ENCODE measurements at regions not wholly inside any gene's neighbourhood (a gene's known extent, or its start where the extent isn't known, plus 50 kb on each side); places are given as distances from the start of the nearest gene placed in this dataset.
A peak's percentile ranks its signal among the peaks of the same experiment; 100 is the strongest.

DNA sequence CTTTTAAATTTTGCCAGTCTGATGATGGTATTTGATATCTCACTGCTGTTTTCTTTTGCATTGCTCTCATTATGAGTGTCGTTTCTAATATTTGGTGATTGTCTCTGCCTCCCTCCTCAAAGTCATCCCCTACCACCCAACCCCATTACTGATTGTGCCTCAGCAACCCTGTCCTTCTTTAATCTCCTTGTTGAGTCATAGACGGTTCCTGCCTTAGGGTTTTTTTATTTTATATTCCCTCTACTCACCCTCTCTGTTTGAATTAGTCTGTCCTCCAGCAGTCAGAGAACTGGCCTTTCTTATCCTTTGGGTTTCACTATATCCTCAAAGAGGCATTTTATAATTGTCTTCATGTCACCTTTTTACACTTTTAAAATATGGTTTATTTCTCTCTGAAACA lies 409.3 kb upstream of the CPEB2 start:
- no peak for DNase-seq

DNA sequence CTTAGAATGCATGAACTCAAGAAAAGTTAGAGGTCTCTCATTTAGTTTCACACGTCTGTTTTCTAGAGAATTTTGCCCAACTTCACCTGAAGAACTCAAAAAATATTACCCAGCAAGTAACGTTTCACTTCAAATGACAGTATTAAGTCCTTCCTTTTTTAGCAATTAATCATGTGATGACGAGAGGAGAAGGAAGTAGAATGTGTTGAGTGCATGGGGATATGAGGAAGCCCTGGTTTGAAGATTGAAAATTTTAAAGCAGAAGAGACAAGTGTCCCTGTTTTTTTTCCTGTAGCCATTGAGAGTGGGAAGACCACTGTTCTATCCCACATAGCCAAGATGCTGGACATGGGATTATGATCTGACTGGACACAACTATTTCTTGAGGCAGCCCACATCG lies 406.3 kb upstream of the CPEB2 start:
- no peak for DNase-seq

DNA sequence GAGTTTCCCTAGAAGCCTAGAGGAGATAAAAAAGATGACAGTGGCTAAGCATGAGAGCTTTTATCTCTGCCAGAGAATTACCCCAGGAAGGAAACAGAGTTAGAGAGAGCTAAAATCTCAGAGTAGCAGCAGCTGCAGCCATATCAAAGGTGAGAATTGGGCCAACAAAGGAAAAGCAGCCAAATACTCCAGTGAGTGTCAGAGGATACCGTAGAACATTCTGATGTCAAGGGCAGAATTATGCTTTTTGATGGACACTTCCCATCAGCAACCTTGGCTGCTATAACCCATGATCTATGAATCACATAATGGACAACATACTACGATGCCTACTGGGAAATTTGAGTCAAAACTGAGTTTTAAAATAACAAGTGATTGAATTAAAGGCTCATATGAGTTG lies 405.8 kb upstream of the CPEB2 start:
- no peak for DNase-seq

DNA sequence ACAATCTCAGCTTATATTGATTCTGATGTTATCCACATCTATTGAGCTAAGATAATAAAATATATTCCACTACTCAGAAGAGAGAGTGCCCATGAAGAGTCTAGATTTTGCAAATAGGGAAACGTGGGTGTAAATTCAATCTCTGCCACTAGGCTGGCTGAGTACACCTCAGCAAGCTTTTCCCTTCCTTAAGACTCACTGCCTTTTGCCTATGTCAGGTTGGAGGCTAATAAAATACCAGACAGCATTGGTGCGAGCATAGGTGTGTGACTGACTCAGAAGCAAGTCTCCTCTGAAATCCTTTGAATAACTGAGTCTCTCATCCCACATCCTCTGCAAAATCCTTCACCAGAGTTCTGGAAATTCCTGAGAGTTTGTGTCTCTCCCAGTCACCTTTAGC lies 405.4 kb upstream of the CPEB2 start:
- no peak for DNase-seq

DNA sequence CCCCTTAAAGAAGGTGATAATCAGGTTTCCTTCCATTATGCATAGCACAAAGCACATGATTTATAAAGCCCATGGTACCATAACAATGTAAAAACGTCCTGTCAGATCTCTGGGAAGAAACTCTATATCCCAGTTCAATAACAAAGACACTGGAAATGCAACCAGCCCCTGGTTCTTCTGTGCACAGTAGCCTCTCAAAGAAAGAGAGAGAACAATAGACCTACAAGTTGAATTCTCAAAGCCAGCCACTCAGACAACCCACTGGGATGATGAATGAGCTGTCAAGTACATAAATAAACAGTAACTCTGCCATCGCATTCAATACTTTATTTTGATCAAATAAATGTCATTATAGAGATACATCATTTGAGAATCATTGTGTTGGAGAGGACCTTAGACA lies 400.1 kb upstream of the CPEB2 start:
- no peak for DNase-seq

DNA sequence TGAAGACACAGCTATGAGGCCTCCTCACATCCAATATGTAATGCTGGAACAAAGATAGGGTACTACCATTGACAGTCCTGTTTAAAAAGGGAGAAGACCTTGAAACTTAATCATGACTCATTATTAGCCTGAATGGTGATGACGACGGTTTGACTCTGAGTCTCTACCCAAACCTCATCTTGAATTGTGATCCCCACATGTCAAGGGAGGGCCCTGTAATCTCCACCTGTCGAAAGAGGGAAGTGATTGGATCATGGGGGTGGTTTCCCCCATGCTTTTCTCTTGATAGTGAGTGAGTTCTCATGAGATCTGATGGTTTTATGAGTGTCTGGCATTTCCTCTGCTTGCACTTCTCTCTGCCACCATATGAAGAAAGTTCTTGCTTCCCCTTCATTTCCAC lies 395.3 kb upstream of the CPEB2 start:
- DNase-seq: no peak

DNA sequence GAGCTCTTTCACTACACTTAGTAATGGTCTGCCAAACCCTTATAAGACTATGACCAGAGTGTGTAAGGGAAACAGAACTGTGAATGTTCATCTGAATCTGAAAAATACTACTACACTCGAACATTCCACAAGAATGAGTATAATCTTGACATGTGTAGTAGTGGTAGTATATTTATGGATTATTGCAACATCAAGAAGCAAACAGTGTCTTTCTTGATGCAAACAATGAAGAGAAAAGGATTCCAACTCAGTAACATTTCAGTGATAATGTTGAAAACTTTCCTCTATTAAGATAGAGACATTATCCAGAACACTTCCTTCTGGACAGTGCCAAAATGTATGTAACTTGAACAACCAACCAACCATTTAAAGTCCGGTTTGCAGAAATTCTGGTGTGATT lies 394.7 kb upstream of the CPEB2 start:
- DNase-seq: no peak

DNA sequence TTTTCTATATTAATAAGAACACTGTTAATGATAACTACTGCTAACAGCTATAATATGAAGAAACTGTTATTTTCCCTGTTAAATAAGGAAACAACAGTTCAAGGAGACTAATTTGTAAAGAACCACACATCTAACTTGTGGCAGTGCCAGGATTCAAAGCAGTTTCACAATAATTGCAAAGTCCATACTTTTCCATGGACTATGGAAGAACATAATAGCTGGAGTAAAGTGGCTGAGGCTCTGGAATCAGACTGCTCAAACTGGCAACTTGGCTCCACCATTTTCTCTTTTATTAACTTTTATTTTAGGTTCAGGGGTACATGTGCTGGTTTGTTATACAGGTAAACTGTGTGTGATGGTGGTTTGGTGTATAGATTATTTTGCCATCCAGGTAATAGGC lies 393.7 kb upstream of the CPEB2 start:
- no peak for DNase-seq

DNA sequence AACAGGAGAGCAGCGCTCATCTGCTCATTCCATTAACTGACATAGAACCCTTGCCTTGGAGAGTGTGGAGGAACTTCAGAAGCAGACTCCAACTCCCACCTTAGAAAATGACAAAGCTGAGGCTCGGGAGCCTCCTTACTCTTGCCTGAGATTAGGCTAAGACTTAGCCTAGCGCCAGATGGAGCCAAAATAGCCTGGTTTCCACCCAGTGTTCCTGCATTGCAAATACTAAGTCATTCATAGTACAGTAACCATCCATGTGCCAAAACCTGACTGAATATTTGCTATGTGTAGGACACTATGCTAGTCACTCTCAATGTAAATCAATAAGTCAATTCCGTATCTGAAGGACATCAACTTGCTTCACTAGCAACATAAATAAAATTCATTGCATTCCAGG lies 387.4 kb upstream of the CPEB2 start:
- no peak for DNase-seq

DNA sequence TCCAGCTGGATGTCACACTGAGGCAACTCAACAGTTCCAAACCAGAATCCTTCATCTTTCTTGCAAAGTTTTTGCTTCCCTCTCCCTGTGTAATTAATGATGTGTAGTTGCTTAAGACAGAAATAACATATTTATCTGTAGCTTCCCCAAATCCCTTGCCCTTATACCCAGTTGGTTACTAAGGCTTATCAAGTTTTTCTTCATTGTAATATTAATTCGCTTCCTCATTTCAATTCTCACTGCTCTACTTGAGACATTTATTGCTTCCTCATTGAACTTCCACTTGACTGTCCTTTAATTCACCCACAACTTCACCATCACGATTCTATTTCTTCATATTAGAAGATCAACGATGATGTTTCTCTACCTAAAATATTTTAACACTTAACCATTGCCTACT lies 386.6 kb upstream of the CPEB2 start:
- no peak for DNase-seq

DNA sequence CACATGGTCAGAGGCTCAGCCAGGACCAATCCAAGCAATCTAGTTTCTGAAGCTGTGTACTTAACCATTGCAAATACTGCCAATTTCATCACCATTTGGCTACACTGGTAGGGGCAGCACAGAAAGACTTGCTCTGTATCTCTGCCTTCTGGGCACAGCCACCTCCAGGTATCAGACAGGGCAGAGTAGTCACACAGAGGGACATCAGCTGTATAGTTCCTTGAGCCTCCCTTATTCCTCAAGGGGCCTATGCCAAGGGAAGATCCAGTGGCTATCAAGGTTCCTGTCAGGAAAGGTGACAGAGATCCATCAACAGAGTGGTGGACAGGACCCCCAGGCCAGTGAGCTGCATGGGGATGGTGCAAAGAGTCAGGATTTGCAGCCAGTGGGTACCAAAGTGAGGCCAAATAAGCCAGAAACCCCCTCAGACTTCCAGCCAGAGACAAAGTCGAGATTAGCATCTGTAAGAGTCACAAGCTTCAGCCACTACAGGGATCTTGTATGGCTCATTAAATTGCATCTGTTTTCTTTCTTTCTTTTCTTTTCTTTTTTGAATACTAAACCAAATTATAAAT lies 381.6 kb upstream of the CPEB2 start:
- DNase-seq: no peak

DNA sequence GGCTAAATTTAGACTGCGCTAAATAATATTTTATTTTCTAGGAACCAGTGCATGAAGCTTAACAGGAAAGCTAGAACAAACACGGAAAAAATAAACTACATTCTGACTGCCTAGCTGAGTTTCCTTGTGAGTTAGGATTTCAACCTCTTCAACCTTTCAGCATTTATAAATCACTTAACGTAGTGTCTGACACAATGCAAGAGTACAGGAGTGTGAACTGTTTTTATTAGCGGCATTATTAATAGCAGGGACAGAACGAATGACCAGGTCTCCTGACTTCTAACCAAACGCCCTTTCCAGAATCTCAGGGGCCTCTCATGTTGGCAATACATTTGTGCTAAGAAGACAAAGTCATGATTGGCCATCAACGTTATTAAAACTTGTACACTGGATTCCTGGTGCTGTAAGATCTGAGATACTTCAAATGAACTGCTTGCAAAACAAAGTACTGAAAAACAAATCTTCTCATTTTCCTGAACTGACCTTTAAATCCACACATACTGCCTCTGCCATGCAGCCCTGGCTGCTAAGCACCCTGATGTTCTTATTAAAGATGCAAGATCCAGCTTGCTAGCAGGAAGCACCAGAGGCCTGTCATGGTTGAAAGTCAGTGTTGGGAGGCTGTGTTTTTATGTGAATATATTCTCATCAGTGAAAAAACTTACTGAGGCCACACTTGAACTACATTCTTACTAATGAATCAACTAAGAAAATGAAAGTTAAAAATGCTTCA lies 380.4 kb upstream of the CPEB2 start:
- no peak for DNase-seq

DNA sequence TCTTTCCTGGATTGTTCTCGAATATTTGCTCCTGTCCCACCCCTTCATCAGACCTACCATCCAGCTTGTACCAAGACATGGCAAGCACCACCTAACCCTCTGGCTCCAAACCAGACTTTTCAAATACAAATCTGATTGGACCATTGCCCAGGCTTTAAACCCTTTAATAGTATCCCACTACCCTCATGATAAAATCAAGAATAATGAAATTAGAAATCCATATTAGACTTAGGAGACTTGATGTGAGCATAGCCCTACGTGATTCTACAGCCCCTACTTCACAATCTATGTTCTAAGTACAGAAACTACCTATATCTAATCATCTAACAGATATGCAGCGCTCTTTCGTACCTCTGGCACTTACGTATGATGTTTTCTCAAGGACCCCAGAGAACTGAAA lies 375.2 kb upstream of the CPEB2 start:
- DNase-seq: no peak

DNA sequence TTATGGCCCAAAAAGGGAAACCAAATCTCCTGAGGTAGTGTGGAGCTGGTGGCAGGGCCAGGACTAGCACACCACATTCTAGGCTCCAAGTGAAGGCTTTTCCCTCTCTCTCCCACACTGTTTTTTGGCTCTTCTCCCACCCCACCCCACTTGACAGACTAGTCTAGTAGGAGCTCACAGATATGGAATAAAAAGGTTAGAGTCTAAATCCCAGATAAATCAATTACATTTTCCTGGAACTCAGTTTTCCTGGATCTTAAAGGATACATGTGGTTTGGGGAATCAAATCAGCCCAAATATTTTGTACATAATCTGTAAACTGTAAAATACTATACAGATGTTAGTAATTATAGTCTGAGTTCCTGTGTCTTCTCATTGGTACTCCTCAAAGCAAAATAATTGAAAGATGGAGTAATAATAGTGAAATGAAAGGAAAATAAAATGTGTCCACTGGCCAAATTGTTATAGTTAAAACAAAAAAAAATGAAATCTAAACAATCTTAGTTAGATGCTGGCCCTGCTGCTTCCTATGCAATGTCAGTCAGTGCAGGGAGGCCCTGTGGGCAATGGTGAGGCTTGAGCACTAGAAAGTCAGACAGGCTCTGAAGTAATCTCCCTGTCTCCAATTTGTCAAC lies 370.4 kb upstream of the CPEB2 start:
- DNase-seq: no peak

DNA sequence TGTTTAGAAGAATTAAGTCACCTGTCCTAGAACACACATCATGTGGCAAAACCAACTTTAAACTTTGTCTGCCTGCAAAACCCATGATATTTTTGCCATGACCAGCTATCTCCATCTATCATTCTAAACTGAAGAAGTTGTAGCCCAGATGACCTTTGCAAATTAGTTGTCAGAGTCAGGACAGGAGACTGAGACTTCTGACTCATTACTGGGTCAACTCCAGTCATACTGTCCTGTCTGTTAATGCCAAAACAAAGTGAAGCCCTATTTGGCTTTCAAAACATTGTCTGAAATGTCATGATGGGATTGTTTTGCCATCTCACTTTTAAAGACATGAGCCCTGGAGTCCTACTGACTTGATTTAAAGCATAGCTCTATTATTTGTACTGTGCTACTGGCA lies 365.7 kb upstream of the CPEB2 start:
- no peak for DNase-seq

DNA sequence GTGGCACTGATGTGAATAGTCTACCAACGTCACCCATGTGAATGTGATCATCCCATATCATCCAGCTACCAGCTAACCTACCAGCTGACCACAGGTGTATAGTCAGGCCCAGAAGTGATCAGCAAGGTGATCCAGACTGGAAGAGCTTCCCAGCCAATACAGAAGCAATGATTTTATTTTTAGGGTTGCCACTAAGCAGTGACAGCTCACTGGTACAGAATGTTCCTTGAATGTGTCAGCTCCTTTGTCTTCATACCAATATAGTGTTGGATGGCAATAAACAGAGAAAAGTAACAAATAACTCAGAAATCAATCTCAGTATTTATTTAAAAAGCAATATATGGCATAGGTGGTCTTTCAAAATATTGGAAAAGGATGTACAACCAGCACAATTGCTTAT lies 361.8 kb upstream of the CPEB2 start:
- DNase-seq: no peak

DNA sequence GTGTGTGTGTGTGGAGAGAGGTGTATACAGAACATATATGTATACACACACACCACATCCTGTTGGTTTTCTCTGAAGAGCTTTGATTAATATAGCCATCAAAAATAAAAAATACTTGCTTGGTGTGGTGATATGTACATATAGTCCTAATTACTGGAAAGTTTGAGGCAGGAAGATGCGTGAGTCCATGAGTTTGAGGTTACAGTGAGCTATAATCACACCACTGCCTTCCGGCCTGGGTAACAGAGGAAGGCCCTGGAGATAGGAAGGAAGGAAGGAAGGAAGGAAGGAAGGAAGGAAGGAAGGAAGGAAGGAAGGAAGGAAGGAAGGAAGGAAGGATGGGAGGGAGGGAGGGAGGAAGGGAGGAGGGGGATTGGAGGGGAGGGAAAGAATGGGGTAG lies 360.4 kb upstream of the CPEB2 start:
- no peak for DNase-seq

DNA sequence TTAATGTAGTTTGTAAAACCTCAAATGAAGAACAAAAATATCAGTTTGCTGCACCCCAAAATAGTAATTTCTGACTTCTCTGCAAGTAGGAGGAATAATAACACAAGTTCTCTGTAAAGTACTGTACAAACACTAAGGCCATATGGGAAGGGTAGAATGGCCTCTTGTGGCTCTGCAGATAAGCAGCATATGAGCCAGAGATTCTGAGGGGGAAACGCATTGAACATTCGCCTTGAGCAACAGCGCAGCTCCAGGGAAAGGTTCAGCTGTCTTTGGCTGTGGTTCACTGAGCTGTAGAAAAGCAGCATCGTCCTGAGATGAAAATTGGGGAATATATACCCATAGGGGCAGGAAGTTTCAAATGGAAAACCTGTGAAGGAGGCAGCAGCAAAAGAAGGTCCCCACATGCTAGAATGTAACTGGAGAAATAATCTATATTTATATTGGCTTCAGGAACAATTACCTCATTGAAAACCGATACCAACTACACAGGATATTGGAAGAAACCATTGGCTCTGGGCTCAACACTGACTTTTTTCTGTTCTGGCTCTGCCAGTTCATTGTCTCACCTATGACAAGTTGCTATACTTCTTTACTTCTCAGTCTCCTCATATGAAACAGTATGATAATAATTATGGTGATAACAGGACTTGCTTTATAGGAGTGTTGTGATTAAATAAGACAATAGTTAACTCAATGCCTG lies 357.6 kb upstream of the CPEB2 start:
- no peak for DNase-seq

DNA sequence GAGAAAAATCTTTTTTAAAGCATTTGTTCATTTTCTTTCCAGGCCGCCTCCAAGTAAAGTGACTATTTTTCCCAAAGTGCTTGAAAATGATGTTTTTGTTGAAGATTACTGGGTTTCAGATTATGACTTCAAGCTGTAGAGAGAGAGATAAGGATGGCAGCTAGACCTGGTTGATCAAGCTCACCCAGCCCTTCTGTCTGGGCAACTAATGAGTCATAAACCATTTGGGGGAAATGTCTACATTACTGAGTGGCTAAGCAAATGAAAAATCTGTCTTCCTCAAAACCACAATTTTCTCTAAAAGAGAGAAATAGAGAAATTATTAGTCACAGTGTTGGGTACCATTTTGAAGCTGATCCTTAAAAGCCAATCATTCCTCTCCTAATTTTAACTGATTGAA lies 355.4 kb upstream of the CPEB2 start:
- DNase-seq: no peak

DNA sequence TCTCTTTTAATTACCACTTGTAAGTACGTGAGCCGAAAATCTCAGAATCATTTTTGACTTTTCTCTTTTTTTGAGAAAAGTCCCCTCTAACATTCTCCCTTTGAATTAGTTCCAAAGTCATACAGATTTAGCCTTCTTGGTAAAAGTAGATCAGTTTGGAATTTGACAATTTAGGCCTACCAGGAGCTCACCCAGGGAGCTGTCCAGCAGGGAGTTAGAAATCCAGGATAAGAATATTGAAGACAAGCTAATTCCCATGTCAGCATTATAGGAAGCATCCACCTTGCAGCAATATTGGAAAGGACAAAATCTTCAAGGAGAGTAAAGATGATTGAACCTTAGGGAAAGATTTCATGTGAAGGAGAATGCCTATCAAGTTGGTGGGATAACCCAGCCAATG lies 352.2 kb upstream of the CPEB2 start:
- DNase-seq: no peak

DNA sequence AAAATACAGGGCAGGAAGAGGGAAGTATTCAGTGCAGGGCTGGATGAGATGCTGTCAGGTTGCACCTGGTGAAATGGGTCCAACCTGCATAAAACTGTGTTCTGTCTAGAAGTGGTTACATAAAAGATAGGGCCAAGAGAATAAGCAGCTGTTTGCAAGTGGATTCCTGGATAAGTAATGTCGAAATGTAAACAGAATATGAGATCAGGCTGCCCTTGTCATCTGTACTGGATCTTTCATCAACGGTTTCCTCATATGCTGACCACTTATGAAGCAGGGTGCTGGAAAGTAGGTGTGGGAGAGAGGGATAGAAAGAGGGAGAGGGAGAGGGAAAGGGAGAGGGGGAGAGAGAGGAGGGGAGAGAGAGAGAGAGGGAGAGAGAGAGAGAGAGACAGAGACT lies 349.8 kb upstream of the CPEB2 start:
- DNase-seq: no peak

DNA sequence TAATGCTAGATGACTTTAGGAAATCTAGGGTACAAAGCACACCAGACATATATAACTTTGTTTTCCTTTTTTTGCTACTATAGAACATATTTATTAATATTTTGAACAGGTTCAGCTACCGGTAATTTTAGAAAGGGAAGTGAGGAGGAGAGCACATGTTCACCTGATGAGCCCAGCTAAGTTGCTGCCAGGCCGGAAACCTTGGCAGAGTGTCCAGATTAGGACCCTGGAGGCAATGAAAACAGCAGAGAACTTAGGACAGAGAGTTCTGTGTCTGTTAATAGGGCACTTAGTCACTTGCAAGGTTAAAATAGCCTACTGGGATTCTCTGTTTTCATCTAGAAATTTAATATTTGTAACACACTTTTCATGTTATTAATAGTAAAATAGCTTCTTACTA lies 348.9 kb upstream of the CPEB2 start:
- DNase-seq: no peak

DNA sequence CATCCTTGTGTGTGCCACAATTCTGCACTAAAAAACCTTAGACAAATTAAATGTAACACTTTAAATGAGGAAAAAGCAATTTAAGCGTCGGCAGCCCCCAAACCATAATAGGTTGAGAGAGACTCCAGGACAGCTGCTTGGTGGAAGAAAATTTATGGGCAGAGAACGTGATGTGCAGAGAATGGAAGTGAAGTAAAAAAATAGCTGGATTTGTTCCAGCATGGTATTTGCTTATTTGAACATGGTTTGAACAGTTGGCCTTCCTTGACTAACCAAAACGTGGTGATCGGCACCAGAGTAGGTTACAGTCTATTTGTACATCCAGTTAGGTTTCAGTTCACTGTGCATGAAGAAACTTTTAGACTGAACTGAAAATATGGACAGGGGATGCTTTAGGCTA lies 343.0 kb upstream of the CPEB2 start:
- DNase-seq: peak; percentile 11

DNA sequence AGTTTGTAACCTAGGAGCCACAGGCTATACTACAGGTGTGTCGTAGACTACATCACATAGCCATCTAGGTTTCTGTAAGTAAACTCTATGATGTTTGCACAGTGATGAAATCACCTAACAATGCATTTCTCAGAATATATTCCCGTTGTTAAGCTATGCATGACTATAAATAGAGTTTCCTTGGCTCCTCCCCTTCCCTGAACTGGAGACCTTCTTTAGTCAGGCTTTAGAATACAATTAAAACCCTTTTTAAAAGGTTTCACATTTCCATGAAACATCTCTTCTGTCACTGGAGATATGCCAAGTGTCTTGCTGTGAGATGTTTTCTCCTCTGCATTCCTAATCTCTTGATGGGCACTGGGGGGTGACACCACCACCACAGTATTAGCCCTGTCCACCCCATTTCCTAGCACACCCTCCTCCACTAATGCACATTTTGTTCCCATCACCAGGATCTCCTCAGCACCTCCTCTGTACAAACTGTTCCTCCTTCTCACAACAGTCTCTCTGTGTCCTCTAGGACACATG lies 334.6 kb upstream of the CPEB2 start:
- DNase-seq: peak; percentile 18
